Ascending aorta (tissue), 2 donors: ENCODE measurements at regions not wholly inside any gene's neighbourhood (a gene's known extent, or its start where the extent isn't known, plus 50 kb on each side); places are given as distances from the start of the nearest gene placed in this dataset.
A peak's percentile ranks its signal among the peaks of the same experiment; 100 is the strongest.

Source experiments
- DNase-seq, 2 donors: peaks; one replicate each; pipeline ENCODE4 v3.0.0-alpha.2; 2019; ENCODE audit warnings: low spot score in 2 of 2
- H3K27ac ChIP-seq, 2 donors: fragments of 200-600 bp; sonication (generic); one replicate each; pipeline ENCODE4 v1.5.1; 2016 to 2017; ENCODE audit warnings: mild to moderate bottlenecking in 1 of 2
- H3K27me3 ChIP-seq: fragments of 200-600 bp; sonication (generic); one replicate; pipeline ENCODE4 v1.5.1; 2017
- H3K36me3 ChIP-seq, 2 donors: fragments of 200-600 bp; sonication (generic); one replicate each; pipeline ENCODE4 v1.5.1; 2016
- H3K4me1 ChIP-seq, 2 donors: fragments of 200-600 bp; sonication (generic); one replicate each; pipeline ENCODE4 v1.5.1; 2016 to 2017; ENCODE audit warnings: mild to moderate bottlenecking in 1 of 2
- H3K4me3 ChIP-seq, 2 donors: fragments of 200-600 bp; sonication (generic); one replicate each; pipeline ENCODE4 v1.5.1; 2016 to 2017; ENCODE audit warnings: mild to moderate bottlenecking in 1 of 2
- H3K9me3 ChIP-seq, 2 donors: fragments of 200-600 bp; sonication (generic); one replicate each; pipeline ENCODE4 v1.5.1; 2016
- CTCF ChIP-seq, 3 experiments: fragments of 200-600 bp in 2 of 3; fragments of 450-650 bp in 1 of 3; sonication (generic) in 2 of 3; IDR thresholded peaks; one replicate each; pipeline ENCODE4 v1.5.1; 2016 to 2019; ENCODE audit warnings: antibody characterized with exemption in 3 of 3, mild to moderate bottlenecking in 1 of 3, moderate library complexity in 1 of 3
- intact Hi-C: fragments of 100-400 bp; cut with DNase I; formaldehyde crosslinking; loops from one replicate; pipeline ENCODE4 v1.15.1; 2023

DNA sequence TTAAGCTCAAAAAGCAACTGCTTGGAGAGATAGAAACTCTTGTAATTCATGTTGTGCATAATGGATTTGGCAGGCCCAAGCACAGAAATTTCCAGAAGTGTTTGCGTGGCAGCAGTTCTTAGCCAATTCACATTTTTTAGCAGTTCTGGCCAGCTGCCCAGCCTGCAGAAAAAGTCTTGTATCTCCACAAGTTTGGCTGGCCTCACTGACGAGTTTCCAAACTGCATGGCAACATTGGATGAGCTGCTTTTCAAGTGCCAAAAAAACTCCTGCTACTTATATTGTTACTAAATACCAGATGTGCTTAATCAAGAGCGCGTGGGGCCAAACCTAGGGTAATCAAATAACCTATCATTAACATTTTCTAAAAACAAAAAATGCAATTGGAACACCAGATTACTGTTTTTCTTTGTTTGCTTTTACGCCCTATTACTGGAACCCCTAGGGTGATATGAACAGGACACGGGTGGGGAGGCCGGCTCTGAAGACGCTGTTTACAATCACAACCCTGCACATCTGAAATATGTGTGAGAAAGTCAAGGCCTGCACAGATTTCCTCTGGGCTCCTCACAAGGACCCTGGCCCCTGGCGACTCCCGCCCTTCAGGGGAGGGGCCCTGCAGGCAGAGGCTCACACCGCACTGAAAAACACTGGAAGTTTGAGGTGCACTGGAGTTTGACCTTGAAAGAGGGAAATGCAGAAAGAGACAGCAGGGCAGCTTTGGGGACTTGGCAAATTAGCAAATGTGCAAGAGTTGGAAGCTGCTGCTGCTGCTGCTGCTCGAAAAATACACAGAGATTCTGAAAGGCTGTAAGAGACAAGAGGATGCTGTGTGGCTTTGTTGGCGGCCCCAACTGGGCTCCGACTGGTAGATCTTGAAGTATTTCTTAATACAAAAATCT lies 55.2 kb upstream of the TARBP1 start:
- intact Hi-C loops, result loop anchor here (1.0 to 5.0 kb wide), 8 partner anchors 35 to 541 kb away; partner anchors contain the start of gene IRF2BP2
- no peak for TF ChIP-seq CTCF (IDR thresholded peaks at IDR 0.05)
- Histone ChIP-seq H3K27ac (peak overlapping the region; percentile 95 to 99), H3K4me1 (peaks cover 43 to 90% of the 10 kb centered on the region in 2 donors), H3K36me3 (no peaks in the 10 kb centered on the region), H3K9me3 (no peaks in the 10 kb centered on the region), H3K4me3 (peak overlapping the region in 1 of 2 donors; percentile 2), H3K27me3 (no peaks in the 10 kb centered on the region)
- DNase-seq, result peak; percentile 62 to 98

DNA sequence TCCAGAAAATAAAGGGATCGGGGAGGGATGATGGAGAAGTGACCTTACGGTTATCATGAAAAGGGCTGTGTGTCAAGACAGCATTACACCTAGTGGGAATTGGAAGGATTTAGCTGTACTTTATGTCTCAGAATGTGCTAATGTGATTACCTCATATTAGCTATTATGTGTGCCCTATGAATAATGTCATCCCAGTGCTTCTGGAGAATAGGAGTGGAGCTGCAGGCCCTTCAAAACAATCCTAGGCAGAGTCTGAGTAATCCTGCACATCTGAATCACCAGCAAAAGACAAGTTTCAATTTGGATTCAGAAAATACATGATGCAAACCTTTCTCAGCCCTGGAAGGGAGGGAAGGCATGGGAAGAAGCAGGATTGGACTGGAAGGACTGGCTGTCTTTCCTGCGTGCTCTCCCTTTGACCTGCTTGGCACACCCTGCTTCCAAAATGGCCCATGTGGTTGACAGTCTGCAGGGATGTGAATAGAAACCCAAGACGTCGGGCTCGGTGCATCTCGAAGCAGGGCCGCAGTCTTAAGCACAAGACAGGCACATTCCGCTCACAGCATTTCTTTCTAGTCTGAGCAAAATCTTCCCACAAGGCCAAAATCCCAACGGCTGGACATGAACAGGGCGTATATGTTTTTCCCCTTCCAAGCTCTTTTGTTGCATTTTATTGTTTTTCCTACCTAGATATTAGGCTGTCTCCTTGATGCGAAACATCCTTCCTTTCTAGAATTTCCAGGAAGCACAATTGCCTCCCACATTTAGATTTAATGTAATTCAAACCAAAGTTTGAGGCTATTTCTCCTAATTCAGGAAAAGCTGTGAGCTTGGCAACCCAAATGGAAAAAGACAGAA lies 54.3 kb upstream of the TARBP1 start:
- no peaks in the 10 kb centered on the region for H3K36me3 ChIP-seq
- H3K4me1 ChIP-seq, result peaks cover 43 to 89% of the 10 kb centered on the region in 2 donors
- H3K4me3 ChIP-seq, result no peak overlapping the region
- no peaks in the 10 kb centered on the region for H3K27me3 ChIP-seq
- DNase-seq, result peak in 1 of 2 donors; percentile 90
- H3K27ac ChIP-seq, result peak overlapping the region; percentile 95 to 99
- TF ChIP-seq CTCF (IDR thresholded peaks at IDR 0.05), result no peak
- intact Hi-C loops, result loop anchor here (1.0 to 5.0 kb wide), 6 partner anchors 34 to 449 kb away; partner anchors contain the start of gene IRF2BP2
- H3K9me3 ChIP-seq, result no peaks in the 10 kb centered on the region

DNA sequence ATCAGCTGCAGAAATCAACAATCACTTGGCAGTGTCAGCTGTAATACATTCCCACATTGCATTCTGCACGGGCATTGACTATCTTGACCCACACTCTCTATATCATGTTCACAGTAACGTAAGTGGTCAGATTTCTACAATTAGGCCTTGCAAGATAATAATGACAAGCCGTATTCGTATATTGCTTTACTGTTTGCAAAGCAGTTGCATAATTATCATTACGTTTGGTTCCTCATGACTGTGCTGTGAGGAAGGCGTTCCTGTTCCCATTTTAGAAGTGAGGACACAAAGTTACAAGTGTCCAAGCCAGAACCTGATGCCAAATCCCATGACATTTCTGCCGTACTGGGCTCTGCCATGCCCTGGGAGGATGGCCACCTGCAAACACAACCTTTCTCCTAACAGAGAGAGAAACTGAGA lies 53.5 kb upstream of the TARBP1 start:
- no peak for TF ChIP-seq CTCF (IDR thresholded peaks at IDR 0.05)
- intact Hi-C loops, result loop anchor here (2.0 to 5.0 kb wide), 5 partner anchors 66 to 450 kb away; partner anchors contain the start of gene IRF2BP2
- Histone ChIP-seq H3K9me3 (no peaks in the 10 kb centered on the region), H3K36me3 (no peaks in the 10 kb centered on the region), H3K27ac (peak overlapping the region; percentile 95 to 99), H3K27me3 (no peaks in the 10 kb centered on the region), H3K4me1 (peaks cover 43 to 89% of the 10 kb centered on the region in 2 donors), H3K4me3 (peak overlapping the region in 1 of 2 donors; percentile 14)
- DNase-seq, result peak in 1 of 2 donors; percentile 89

DNA sequence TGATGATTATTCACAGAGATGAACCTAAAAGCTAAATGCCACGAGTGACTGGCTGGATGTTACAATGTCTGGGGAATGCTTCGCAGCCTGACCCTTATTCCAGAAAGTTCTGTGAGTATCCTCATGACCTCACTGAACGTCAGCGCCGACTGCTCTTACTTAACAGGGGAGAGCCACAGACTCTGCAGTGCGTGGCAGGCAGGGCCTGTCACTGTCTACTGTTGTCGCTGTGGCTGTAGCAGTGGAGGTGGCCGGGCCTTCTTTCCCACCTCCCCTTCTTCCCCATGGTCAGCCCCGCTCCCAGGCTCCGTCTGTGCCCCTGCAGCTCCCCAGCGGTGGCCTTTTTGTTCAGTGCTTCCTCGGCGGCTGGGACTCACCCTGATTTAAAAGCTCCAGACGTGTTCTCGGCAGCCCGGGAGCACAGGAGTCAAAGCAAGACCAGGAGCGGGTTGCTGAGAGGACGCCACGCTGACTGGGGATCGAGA lies 52.2 kb upstream of the TARBP1 start:
- intact Hi-C loops, result loop anchor here (5.0 kb wide), 2 partner anchors 386 to 451 kb away; no protein-coding TSS in a partner anchor
- no peak for TF ChIP-seq CTCF (IDR thresholded peaks at IDR 0.05)
- DNase-seq, result peak in 1 of 2 donors; percentile 93
- peak overlapping the region; percentile 95 to 99 for H3K27ac ChIP-seq
- peak overlapping the region; percentile 41 to 45 for H3K4me3 ChIP-seq
- no peaks in the 10 kb centered on the region for H3K36me3 ChIP-seq
- H3K27me3 ChIP-seq, result no peaks in the 10 kb centered on the region
- H3K9me3 ChIP-seq, result no peaks in the 10 kb centered on the region
- peaks cover 34 to 82% of the 10 kb centered on the region in 2 donors for H3K4me1 ChIP-seq

- peak overlapping the region; percentile 95 to 99 for H3K27ac ChIP-seq
- no peaks in the 10 kb centered on the region for H3K9me3 ChIP-seq
- intact Hi-C loops, result loop anchor here (5.0 kb wide), 2 partner anchors 387 to 452 kb away; no protein-coding TSS in a partner anchor
- no peak for TF ChIP-seq CTCF (IDR thresholded peaks at IDR 0.05)
- peaks cover 31 to 77% of the 10 kb centered on the region in 2 donors for H3K4me1 ChIP-seq
- DNase-seq, result no peak
- H3K36me3 ChIP-seq, result no peaks in the 10 kb centered on the region
- H3K4me3 ChIP-seq, result peak overlapping the region; percentile 1 to 45
- no peaks in the 10 kb centered on the region for H3K27me3 ChIP-seq
Measured at GRCh38 chr1:234530672-234531071, 51.7 kb upstream of the TARBP1 start.
